Stimulated activated CD8-positive, alpha-beta memory T cell treated with anti-CD3 and anti-CD28 coated beads, Interleukin-12 subunit alpha, Interleukin-12 subunit beta, amount 100 ng/mL, for 4 hours (primary cell): ENCODE measurements at regions not wholly inside any gene's neighbourhood (a gene's known extent, or its start where the extent isn't known, plus 50 kb on each side); places are given as distances from the start of the nearest gene placed in this dataset.

Source experiments
- DNase-seq: peaks from one replicate; pipeline ENCODE4 v3.0.0-alpha.2; 2020; ENCODE audit warnings: low read depth

GRCh38 chr2:194750926-194751325 is 906.1 kb upstream of the SLC39A10 start:
- DNase-seq = no peak

GRCh38 chr2:194745557-194746146 is 911.4 kb upstream of the SLC39A10 start:
- no peak for DNase-seq

GRCh38 chr2:194742706-194743105 is 914.3 kb upstream of the SLC39A10 start:
- DNase-seq = no peak

- no peak for DNase-seq
Measured at GRCh38 chr2:194739217-194739616, 917.8 kb upstream of the SLC39A10 start.

- DNase-seq = no peak
Measured at GRCh38 chr2:194735837-194736542, 921.0 kb upstream of the SLC39A10 start.

GRCh38 chr2:194730266-194730665 is 926.8 kb upstream of the SLC39A10 start:
- no peak for DNase-seq

- DNase-seq = no peak
Measured at GRCh38 chr2:194725169-194725568, 931.9 kb upstream of the SLC39A10 start.

GRCh38 chr2:194723446-194723845 is 933.6 kb upstream of the SLC39A10 start:
- DNase-seq = no peak

- no peak for DNase-seq
Measured at GRCh38 chr2:194721227-194721626, 935.8 kb upstream of the SLC39A10 start.

- DNase-seq = no peak
Measured at GRCh38 chr2:194720462-194720861, 936.6 kb upstream of the SLC39A10 start.

GRCh38 chr2:194718881-194719280 is 938.1 kb upstream of the SLC39A10 start:
- no peak for DNase-seq

GRCh38 chr2:194714541-194714940 is 942.5 kb upstream of the SLC39A10 start:
- no peak for DNase-seq

GRCh38 chr2:194709840-194710239 is 947.2 kb upstream of the SLC39A10 start:
- no peak for DNase-seq

- DNase-seq = no peak
Measured at GRCh38 chr2:194706179-194706578, 950.8 kb upstream of the SLC39A10 start.

GRCh38 chr2:194705398-194705797 is 951.6 kb upstream of the SLC39A10 start:
- DNase-seq = no peak

GRCh38 chr2:194700726-194701125 is 956.3 kb upstream of the SLC39A10 start:
- no peak for DNase-seq

GRCh38 chr2:194700116-194700515 is 956.9 kb upstream of the SLC39A10 start:
- DNase-seq = no peak

GRCh38 chr2:194698012-194698411 is 959.0 kb upstream of the SLC39A10 start:
- DNase-seq = no peak

- DNase-seq = no peak
Measured at GRCh38 chr2:194697439-194697838, 959.6 kb upstream of the SLC39A10 start.

GRCh38 chr2:194696690-194697089 is 960.3 kb upstream of the SLC39A10 start:
- no peak for DNase-seq

GRCh38 chr2:194686569-194686968 is 970.5 kb upstream of the SLC39A10 start:
- no peak for DNase-seq

- DNase-seq = no peak
Measured at GRCh38 chr2:194674043-194674442, 983.0 kb upstream of the SLC39A10 start.

- no peak for DNase-seq
Measured at GRCh38 chr2:194672994-194673393, 984.0 kb upstream of the SLC39A10 start.

- DNase-seq = no peak
Measured at GRCh38 chr2:194661431-194661830, 995.6 kb upstream of the SLC39A10 start.
